Ishikawa (cell line): ENCODE measurements at regions not wholly inside any gene's neighbourhood (a gene's known extent, or its start where the extent isn't known, plus 50 kb on each side); places are given as distances from the start of the nearest gene placed in this dataset.

Experiments used
- CEBPB ChIP-seq: IDR thresholded peaks from 2 replicates; pipeline ENCODE4 v1.6.1; 2012
- CREB1 ChIP-seq: IDR thresholded peaks from 2 replicates; pipeline ENCODE4 v1.6.1; 2012; ENCODE audit warnings: low read depth
- EGR1 ChIP-seq: IDR thresholded peaks from 2 replicates; pipeline ENCODE4 v1.6.1; 2012
- EP300 ChIP-seq: IDR thresholded peaks from 2 replicates; pipeline ENCODE4 v1.6.1; 2012; ENCODE audit warnings: borderline replicate concordance
- FOXM1 ChIP-seq: IDR thresholded peaks from 2 replicates; pipeline ENCODE4 v1.6.1; 2012; ENCODE audit warnings: low read depth, borderline replicate concordance
- MAX ChIP-seq: IDR thresholded peaks from 2 replicates; pipeline ENCODE4 v1.6.1; 2012
- NFIC ChIP-seq: IDR thresholded peaks from 2 replicates; pipeline ENCODE4 v1.6.1; 2012
- RAD21 ChIP-seq: IDR thresholded peaks from 2 replicates; pipeline ENCODE4 v1.6.1; 2012; ENCODE audit warnings: low read depth
- TAF1 ChIP-seq: IDR thresholded peaks from 2 replicates; pipeline ENCODE4 v1.6.1; 2012; ENCODE audit warnings: low read depth, mild to moderate bottlenecking
- TCF12 ChIP-seq: IDR thresholded peaks from 2 replicates; pipeline ENCODE4 v1.6.1; 2012; ENCODE audit warnings: low read depth
- TEAD4 ChIP-seq: IDR thresholded peaks from 2 replicates; pipeline ENCODE4 v1.6.1; 2012
- USF1 ChIP-seq: IDR thresholded peaks from 2 replicates; pipeline ENCODE4 v1.6.1; 2012
- YY1 ChIP-seq: IDR thresholded peaks from 2 replicates; pipeline ENCODE4 v1.6.1; 2012; ENCODE audit warnings: low read depth
- ZBTB7A ChIP-seq: IDR thresholded peaks from 2 replicates; pipeline ENCODE4 v1.6.1; 2012; ENCODE audit warnings: low read depth
- TF ChIP-seq, protein P1 (sequence below): IDR thresholded peaks from 2 replicates; pipeline ENCODE4 v1.6.1; 2012; ENCODE audit warnings: low read depth, mild to moderate bottlenecking

GRCh38 chr4:27442146-27442545, 581.5 kb downstream of the STIM2 start:
- TF ChIP-seq TAF1 (no peak), EP300 (no peak), TEAD4 (no peak), FOXM1 (no peak), ZBTB7A (no peak), YY1 (no peak)
- TF ChIP-seq, protein P1, sequence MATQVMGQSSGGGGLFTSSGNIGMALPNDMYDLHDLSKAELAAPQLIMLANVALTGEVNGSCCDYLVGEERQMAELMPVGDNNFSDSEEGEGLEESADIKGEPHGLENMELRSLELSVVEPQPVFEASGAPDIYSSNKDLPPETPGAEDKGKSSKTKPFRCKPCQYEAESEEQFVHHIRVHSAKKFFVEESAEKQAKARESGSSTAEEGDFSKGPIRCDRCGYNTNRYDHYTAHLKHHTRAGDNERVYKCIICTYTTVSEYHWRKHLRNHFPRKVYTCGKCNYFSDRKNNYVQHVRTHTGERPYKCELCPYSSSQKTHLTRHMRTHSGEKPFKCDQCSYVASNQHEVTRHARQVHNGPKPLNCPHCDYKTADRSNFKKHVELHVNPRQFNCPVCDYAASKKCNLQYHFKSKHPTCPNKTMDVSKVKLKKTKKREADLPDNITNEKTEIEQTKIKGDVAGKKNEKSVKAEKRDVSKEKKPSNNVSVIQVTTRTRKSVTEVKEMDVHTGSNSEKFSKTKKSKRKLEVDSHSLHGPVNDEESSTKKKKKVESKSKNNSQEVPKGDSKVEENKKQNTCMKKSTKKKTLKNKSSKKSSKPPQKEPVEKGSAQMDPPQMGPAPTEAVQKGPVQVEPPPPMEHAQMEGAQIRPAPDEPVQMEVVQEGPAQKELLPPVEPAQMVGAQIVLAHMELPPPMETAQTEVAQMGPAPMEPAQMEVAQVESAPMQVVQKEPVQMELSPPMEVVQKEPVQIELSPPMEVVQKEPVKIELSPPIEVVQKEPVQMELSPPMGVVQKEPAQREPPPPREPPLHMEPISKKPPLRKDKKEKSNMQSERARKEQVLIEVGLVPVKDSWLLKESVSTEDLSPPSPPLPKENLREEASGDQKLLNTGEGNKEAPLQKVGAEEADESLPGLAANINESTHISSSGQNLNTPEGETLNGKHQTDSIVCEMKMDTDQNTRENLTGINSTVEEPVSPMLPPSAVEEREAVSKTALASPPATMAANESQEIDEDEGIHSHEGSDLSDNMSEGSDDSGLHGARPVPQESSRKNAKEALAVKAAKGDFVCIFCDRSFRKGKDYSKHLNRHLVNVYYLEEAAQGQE: no peak

DNA sequence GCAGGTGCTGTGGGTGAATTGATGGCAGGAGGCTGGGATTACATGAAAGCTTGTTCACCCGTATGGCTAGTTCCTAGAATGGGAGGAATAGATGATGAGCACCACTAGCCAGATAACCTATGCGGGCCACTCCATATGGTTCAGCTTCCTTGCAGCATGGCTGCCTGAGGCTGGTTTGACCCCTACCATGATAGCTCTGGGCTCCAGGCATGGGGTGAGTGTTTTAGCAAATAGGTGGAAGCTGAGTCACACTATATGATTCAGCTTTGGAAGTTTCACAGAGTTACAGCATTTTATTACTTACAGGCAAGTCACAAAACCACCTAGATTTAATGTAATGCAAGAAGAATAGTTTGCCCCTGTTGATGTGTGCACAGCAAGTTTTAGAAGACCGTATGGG, 603.2 kb downstream of the STIM2 start:
- TF ChIP-seq, protein P1: no peak
- TF ChIP-seq CREB1 (no peak), TAF1 (no peak), MAX (no peak), USF1 (no peak), RAD21 (no peak), TEAD4 (no peak), TCF12 (no peak), ZBTB7A (no peak), NFIC (no peak), EP300 (no peak), FOXM1 (no peak), CEBPB (no peak), EGR1 (no peak), YY1 (no peak)

- no peak for TF ChIP-seq FOXM1
- TF ChIP-seq, protein P1: no peak
- no peak for TF ChIP-seq YY1
- TF ChIP-seq TCF12: no peak
- TF ChIP-seq CEBPB: no peak
- TF ChIP-seq EGR1: no peak
- no peak for TF ChIP-seq ZBTB7A
- TF ChIP-seq TEAD4: no peak
- TF ChIP-seq CREB1: no peak
- no peak for TF ChIP-seq NFIC
- TF ChIP-seq TAF1: no peak
- no peak for TF ChIP-seq RAD21
- TF ChIP-seq MAX: no peak
- no peak for TF ChIP-seq USF1
- TF ChIP-seq EP300: no peak
These were observed 606.7 kb downstream of the STIM2 start for GRCh38 chr4:27467351-27467750.

DNA sequence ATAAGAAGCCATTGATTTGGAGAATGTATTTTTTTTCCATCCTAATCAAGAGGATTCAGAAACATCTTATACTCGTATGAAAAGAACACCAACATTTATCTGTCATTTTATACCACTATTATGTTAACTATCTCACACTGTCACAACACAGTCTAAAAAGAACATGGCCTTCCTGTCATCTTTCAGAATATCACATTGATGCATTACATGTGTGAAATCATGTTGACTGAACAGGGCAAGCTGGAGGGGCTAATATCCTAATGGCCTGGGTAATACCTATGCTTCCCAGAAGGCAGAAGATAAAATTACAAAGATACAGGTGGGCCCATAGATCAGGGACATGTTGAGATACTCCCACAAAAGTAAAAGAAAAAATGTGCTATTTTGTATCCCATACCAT, 611.7 kb downstream of the STIM2 start:
- TF ChIP-seq YY1 (no peak), EP300 (no peak), ZBTB7A (no peak), TCF12 (no peak), FOXM1 (no peak), TAF1 (no peak), USF1 (no peak), RAD21 (no peak), MAX (no peak), CEBPB (no peak), CREB1 (no peak), NFIC (no peak), TEAD4 (no peak)
- TF ChIP-seq, protein P1: no peak
